ENCODE measurements at regions not wholly inside any gene's neighbourhood (a gene's known extent, or its start where the extent isn't known, plus 50 kb on each side); places are given as distances from the start of the nearest gene placed in this dataset.

GRCh38 chr10:53713431-53713830 is 940.8 kb upstream of the MBL2 start:
- TF ChIP-seq CTCF (IDR thresholded peaks at IDR 0.05; ENCODE audit: borderline replicate concordance, extremely low read depth, low read length, poor library complexity, severe bottlenecking) (no peak), EZH2 (IDR thresholded peaks at IDR 0.05; ENCODE audit: borderline replicate concordance, low read depth, low read length, severe bottlenecking) (no peak)
